ENCODE measurements at regions not wholly inside any gene's neighbourhood (a gene's known extent, or its start where the extent isn't known, plus 50 kb on each side); places are given as distances from the start of the nearest gene placed in this dataset.
"Not testable (repeated sequence)": the region's sequence is repeated elsewhere in the genome, so short reads cannot be mapped to it uniquely, and the experiment has no call there.

DNA sequence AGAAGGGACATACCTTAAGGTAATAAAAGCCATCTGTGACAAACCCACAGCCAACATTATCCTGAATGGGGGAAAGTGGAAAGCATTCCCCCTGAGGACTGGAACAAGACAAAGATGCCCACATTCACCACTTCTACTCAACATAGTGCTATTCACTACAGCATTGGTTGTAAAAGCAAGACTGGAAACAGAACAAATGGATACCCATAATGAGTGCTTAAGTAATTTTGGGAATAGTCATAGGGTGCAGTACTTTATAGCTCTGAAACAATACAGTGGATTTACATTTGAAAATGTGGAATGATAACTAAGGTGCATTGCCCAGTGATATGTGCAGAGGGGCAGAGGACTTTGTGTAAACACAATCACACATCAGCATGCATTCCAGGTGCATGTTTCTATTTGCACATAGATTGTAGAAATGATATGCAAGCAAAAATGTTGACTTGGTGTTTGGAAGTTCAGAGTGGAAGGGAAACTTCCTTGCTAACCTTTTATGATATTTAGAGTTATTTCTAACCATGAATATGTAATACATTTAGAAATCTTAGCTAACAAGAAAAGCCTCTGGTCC lies 112.3 kb downstream of the IGLL1 start:
- ATAC-seq: no peak
- no peak for DNase-seq
- CTCF ChIA-PET: no interaction called here
- Mint-ChIP-seq H3K9me3 (ENCODE audit: low read depth) (no peaks in the 10 kb centered on the region), H3K36me3 (no peaks in the 10 kb centered on the region), H3K27ac (no peak overlapping the region), H3K27me3 (peaks cover 32% of the 10 kb centered on the region), H3K4me1 (no peaks in the 10 kb centered on the region), H3K4me3 (no peak overlapping the region)

DNA sequence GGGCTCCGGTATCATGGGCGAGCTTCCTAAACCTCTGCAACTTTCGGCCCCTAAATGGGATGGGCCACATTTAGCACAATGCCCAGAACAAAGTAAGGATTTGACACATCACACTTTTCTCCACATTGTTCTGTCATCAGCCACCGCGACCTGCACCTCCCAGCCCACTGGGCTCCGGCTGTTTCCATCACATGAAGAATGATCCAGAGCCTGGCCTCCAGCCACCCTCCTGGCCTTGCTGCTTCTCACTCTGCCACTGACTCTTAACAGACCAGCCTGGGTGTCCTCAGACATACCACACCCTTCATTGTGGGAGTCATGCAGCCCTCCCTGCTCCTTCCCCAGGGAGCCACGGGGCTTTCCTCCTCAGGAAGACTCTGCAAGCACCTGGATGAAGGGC lies 113.7 kb downstream of the IGLL1 start:
- H3K27ac Mint-ChIP-seq: no peak overlapping the region
- CTCF ChIA-PET: no interaction called here
- no peak overlapping the region for H3K4me3 Mint-ChIP-seq
- peaks cover 42% of the 10 kb centered on the region for H3K27me3 Mint-ChIP-seq
- ATAC-seq (no peak), DNase-seq (no peak)
- no peaks in the 10 kb centered on the region for H3K36me3 Mint-ChIP-seq
- no peaks in the 10 kb centered on the region for H3K4me1 Mint-ChIP-seq
- H3K9me3 Mint-ChIP-seq (ENCODE audit: low read depth): no peaks in the 10 kb centered on the region

DNA sequence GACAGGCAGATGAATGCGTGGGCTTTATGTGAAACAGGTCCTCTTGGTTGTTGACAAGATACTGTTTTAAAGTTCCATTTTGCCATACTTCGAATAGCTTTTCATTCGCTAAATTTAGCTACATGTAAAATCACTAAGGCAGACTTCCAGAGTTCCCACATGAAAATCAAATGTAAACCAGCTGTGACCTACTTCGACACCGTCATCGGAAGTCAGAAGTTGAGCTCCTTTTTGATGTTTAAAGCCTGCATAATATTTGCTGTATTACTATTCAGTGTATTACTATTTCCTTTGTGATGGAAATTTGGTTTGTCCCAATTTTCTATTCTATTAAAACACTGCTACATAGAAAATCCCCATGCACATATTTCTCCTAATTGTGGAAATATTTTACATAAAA lies 115.3 kb downstream of the IGLL1 start:
- CTCF ChIA-PET: interaction anchor here (1.3 kb wide), 1 partner anchor 79 kb away, joined by 3 read pairs; no protein-coding TSS in a partner anchor
- not testable (repeated sequence) for DNase-seq; H3K9me3 Mint-ChIP-seq (ENCODE audit: low read depth); H3K27ac Mint-ChIP-seq; ATAC-seq; H3K36me3 Mint-ChIP-seq; H3K4me3 Mint-ChIP-seq; H3K4me1 Mint-ChIP-seq
- peaks cover 46% of the 10 kb centered on the region for H3K27me3 Mint-ChIP-seq

DNA sequence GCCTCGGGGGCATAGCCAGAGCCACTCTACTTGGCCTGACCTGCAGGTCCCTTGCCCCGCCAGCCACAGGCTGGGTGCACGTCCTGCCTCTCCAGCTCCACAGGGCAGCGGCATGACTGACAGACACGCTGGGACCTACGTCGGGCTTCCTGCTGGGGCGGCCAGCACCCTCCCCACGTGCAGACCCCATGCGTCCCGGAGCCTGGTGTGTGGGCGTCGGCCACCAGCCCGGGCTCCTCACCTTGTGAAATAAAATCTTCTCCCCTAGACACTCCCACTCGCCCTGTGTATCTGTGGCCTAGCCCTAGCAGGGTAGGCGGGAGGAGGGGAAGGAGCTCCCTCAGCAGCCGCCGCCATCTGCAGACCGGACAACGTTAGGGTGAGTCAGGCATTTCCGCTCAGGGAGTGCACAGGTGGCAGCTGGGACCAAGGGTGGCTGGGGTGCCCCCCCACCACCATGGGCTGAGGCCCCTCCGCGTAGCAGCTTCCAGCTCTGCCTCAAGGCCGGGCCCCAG lies 119.5 kb downstream of the IGLL1 start:
- Mint-ChIP-seq H3K27me3 (peaks cover 54% of the 10 kb centered on the region), H3K4me1 (peaks cover 14% of the 10 kb centered on the region)
- H3K27ac Mint-ChIP-seq; H3K4me3 Mint-ChIP-seq; CTCF ChIA-PET; H3K36me3 Mint-ChIP-seq; H3K9me3 Mint-ChIP-seq (ENCODE audit: low read depth): not testable (repeated sequence)
- peak; percentile 65 for ATAC-seq
- DNase-seq: peak; percentile 41

DNA sequence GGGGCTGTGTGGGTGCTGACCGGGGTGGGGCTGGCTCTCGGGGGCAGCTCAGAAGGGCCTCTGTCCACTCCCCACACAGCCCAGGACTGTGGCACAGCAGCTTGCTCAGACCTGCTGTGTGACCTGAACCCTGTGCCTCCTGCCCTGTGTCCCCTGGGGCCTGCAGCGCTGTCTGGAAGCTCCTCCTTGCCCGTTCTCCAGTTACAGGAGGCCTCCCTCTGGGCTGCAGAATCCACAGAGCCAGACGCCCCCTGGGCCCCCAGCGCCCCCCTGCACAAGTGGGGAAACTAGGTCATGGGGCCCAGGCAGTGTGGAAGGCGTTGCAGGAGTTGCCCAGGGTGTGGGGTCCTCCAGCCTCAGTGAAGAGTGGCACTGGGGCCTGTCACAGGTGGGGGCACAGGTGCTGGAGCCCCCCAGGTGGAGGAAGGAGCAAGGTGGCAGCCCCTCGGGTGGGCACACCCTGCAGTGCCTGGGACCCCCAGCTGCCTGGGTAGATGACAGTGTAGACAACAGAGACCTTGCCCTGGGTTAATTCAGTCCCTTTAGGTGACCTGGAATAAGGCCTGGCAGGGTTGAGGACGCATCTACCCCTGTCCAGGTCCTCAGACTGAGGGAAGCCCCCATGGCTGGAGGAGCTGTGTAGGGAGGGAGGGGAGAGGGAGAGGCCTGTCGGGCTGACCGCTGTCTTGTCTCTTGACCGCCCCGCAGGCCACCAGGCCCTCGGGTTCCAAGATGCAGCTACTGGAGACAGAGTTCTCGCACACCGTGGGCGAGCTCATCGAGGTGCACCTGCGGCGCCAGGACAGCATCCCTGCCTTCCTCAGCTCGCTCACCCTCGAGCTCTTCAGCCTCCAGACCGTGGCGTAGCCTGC lies 120.2 kb downstream of the IGLL1 start:
- ATAC-seq, H3K27ac Mint-ChIP-seq, CTCF ChIA-PET: not testable (repeated sequence)

DNA sequence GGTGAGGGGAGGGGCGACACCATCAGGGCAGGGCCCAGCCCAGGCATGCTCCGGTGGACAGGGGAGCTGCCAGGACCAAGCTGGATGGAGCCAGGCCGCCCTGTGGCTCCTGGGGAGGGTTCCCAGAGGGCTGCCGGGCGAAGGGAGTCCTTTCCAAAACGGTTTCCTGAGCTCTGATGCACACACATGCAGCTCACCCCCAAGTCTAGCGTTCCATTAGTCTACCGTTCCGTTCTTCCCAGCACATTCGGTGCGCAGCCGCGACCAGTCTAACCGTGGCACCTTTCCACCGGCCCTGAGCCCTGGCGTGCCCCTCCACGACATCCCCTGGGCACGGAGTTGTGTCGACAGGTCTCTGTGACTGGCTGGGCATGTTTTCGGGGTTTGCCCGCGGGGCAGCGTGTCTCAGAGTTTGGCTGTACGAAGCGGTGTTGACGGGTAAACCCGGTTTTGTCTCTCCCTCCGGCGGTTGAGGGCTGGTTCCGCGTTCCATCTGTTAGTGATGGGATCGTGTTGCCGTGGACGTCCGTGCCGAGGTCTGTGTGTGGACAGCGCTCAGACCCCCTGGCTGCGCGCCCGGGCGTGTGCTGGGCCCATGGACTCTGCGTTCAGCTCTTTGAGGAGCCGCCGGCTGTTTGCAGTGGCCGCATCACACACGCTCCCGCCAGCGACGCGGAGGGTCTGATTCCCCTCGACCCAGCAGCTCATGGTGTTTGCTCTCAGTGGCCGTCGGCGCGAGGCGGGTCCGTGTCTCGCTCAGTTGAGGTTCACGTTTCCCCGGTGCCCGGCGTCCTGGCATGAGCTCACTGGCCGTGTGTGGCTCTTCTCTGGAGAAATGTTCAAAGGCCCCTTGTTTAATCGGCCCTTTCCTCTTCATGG lies 121.2 kb downstream of the IGLL1 start:
- Mint-ChIP-seq H3K4me1 (peaks cover 14% of the 10 kb centered on the region), H3K27ac (no peak overlapping the region), H3K9me3 (ENCODE audit: low read depth) (no peaks in the 10 kb centered on the region), H3K4me3 (no peak overlapping the region), H3K36me3 (no peaks in the 10 kb centered on the region), H3K27me3 (peaks cover 51% of the 10 kb centered on the region)
- CTCF ChIA-PET: no interaction called here
- DNase-seq (no peak), ATAC-seq (no peak)

More for the DNA sequence above, 120.2 kb downstream of the IGLL1 start:
- H3K36me3 Mint-ChIP-seq; H3K4me3 Mint-ChIP-seq; H3K9me3 Mint-ChIP-seq (ENCODE audit: low read depth); DNase-seq: not testable (repeated sequence)
- Mint-ChIP-seq H3K4me1 (peaks cover 14% of the 10 kb centered on the region), H3K27me3 (peaks cover 54% of the 10 kb centered on the region)

DNA sequence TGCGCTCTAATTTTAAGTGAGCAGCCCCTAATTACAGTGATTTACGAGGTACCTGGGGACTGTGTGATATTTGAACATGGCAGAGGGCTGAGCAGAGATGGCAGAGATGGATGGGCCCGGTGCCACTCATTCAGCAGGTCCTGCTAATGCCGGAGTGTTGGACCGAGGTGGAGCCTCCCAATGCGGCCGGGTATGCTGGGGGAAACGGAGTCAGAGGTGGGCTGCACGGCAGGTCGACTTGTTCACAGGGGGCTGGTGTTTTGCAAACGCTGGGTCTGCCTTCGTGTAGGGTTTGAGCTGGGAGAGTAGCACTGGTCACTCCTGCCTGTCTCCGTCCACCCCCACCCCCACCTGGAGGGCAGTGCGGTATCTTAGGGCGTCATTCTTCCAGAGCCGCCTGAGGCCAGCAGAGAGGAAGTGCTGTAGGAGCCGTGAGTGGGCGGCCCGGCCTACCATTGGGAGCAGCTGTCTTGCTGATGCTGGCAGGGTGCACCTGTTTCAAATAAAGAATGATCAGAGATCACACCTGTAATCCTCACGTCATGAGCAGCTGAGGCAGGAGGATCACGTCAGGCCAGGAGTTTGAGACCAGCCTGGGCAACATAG lies 122.6 kb downstream of the IGLL1 start:
- CTCF ChIA-PET: no interaction called here
- H3K36me3 Mint-ChIP-seq: no peaks in the 10 kb centered on the region
- H3K4me1 Mint-ChIP-seq: peaks cover 14% of the 10 kb centered on the region
- no peak overlapping the region for H3K27ac Mint-ChIP-seq
- DNase-seq (no peak), ATAC-seq (no peak)
- H3K9me3 Mint-ChIP-seq (ENCODE audit: low read depth): no peaks in the 10 kb centered on the region
- peaks cover 39% of the 10 kb centered on the region for H3K27me3 Mint-ChIP-seq
- H3K4me3 Mint-ChIP-seq: no peak overlapping the region

DNA sequence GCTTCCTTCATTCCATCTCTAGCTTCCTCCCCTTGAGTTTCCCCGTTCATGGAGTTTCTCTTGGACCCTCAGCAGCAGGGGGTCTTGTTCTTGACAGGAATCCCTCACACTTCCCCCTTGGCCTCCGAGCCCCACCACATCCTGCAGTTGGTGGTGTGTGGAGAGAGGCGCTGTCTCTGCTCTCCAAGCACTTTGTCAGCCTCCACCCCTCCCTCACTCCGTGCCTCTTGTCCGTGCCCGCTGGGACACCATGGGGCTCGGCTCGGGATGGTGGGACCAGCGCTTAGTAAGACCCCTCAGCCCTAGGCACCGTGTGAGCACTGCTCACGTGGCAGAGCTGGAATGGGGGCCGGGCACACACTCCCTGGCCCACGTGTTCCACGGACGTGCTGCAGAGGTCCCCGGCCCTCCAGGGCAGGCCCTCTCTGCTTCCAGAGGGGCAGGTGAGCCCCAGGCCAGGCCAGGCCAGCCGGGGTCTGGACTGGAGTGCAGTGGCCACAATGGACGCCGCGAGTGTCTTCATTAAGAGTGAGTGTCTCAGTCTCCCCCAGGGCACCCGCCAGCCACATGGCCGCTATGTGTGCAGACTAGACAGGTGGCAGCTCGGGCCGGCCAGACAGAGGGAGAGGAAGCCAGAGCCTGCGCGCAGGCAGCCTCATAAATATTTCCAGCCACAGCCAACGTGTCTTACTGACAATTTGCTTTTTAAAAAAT lies 123.3 kb downstream of the IGLL1 start:
- H3K9me3 Mint-ChIP-seq (ENCODE audit: low read depth); H3K36me3 Mint-ChIP-seq; CTCF ChIA-PET; H3K4me3 Mint-ChIP-seq; DNase-seq; H3K27ac Mint-ChIP-seq: not testable (repeated sequence)
- H3K4me1 Mint-ChIP-seq: peaks cover 14% of the 10 kb centered on the region
- H3K27me3 Mint-ChIP-seq: peaks cover 43% of the 10 kb centered on the region
- peak; percentile 47 for ATAC-seq

DNA sequence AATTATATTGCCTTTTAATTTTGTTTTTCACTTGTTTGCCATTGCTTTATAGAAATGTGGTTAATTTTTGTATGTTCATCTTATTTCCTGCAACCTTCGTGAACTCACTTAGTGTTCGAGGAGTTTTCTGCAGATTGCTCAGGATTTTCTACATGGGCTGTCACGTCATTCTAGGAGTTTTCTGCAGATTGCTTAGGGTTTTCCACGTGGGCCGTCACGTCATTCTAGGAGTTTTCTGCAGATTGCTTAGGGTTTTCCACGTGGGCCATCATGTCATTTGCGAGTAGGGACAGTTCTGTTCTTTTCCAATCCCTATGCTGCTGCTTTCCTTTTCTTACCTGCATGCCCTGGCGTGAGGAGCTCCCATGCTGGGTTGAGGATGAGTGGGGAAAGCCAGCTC lies 125.7 kb downstream of the IGLL1 start:
- peaks cover 14% of the 10 kb centered on the region for H3K4me1 Mint-ChIP-seq
- H3K36me3 Mint-ChIP-seq; ATAC-seq; CTCF ChIA-PET; H3K4me3 Mint-ChIP-seq; H3K9me3 Mint-ChIP-seq (ENCODE audit: low read depth); H3K27ac Mint-ChIP-seq; DNase-seq: not testable (repeated sequence)
- peaks cover 34% of the 10 kb centered on the region for H3K27me3 Mint-ChIP-seq

DNA sequence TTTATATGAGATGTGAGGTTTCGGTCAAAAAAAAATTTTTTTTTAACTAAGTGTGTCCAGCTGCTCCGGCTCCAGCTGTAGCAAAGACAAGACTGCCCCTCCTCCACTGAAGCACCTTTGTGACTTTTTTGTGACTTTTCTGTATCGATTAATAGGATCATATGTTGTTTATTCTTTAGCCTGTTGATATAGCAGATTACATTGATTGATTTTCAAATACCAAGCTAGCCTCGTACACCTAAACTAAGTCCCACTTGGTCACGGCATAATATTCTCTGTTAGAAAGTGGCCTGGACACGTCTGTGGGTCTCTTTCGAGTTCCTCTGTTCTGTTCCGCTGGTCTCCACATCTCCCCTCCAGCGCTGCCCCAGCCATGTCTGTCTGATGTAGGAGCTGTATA lies 126.8 kb downstream of the IGLL1 start:
- CTCF ChIA-PET: no interaction called here
- H3K4me3 Mint-ChIP-seq: no peak overlapping the region

DNA sequence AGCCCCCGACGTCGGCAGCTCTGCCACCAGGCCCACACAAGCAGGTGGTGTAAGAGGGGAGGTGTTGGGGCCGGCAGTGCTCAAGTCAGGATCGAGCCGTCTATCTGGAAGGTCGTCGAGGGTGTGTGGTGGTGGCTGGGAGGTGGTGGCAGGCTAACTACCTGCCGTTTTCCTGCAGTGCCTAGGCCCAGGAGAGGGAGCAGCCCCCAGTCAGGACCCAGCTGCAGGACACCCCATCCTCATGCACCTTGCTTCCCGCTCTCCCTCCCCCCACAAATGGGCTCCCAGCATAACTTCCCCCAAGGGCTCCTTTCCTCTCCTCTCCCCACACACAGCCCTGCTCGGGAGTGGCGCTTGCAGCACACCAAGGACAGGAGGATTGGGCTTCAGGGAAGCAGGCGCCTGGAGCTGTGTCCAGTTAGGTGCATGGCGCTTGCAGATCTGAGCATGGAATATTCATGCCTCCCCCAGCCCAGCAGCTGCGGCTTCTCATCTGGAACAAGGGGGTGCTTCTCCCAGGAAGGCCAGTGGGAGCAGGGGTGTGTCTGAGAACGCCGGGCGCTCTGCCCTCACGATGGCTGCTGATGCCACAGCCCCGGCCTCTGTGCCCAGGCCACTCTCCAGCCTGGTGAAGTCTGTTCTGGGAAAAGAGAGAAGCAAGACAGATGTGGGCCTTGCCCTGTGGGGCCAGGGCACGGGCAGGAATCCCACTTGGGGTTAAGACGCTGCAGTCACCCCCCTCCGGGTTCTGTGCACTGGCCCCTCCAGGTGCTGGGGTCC lies 127.7 kb downstream of the IGLL1 start:
- Mint-ChIP-seq H3K27me3 (peaks cover 29% of the 10 kb centered on the region), H3K27ac (no peak overlapping the region), H3K4me3 (no peak overlapping the region), H3K4me1 (peaks cover 12% of the 10 kb centered on the region), H3K9me3 (ENCODE audit: low read depth) (no peaks in the 10 kb centered on the region), H3K36me3 (no peaks in the 10 kb centered on the region)
- no peak for ATAC-seq
- CTCF ChIA-PET: no interaction called here
- DNase-seq: no peak

More for the DNA sequence above, 126.8 kb downstream of the IGLL1 start:
- H3K9me3 Mint-ChIP-seq (ENCODE audit: low read depth): no peaks in the 10 kb centered on the region
- peaks cover 34% of the 10 kb centered on the region for H3K27me3 Mint-ChIP-seq
- no peak overlapping the region for H3K27ac Mint-ChIP-seq
- H3K4me1 Mint-ChIP-seq: peaks cover 14% of the 10 kb centered on the region
- DNase-seq (no peak), ATAC-seq (no peak)
- no peaks in the 10 kb centered on the region for H3K36me3 Mint-ChIP-seq
